Mucosa of rectum (tissue), 2 donors: ENCODE measurements at regions not wholly inside any gene's neighbourhood (a gene's known extent, or its start where the extent isn't known, plus 50 kb on each side); places are given as distances from the start of the nearest gene placed in this dataset.
"Not testable (repeated sequence)": the region's sequence is repeated elsewhere in the genome, so short reads cannot be mapped to it uniquely, and the experiment has no call there.

Source experiments
- H3K27ac ChIP-seq, 2 donors: one replicate each; pipeline ENCODE4 v1.7.0; 2013; ENCODE audit warnings: inconsistent platforms in 2 of 2, low read depth in 2 of 2, low read length in 2 of 2
- H3K27me3 ChIP-seq, 2 donors: one replicate each; pipeline ENCODE4 v1.7.0; 2013; ENCODE audit warnings: low read length in 2 of 2; ENCODE audit not compliant: control insufficient read depth in 2 of 2, insufficient read depth in 2 of 2
- H3K36me3 ChIP-seq, 2 donors: one replicate each; pipeline ENCODE4 v1.7.0; 2013; ENCODE audit warnings: low read length in 2 of 2; ENCODE audit not compliant: control insufficient read depth in 2 of 2, insufficient read depth in 2 of 2
- H3K4me1 ChIP-seq, 2 donors: one replicate each; pipeline ENCODE4 v1.7.0; 2013; ENCODE audit warnings: low read length in 2 of 2, mild to moderate bottlenecking in 1 of 2; ENCODE audit not compliant: control insufficient read depth in 2 of 2, insufficient read depth in 2 of 2
- H3K4me3 ChIP-seq, 2 donors: one replicate each; pipeline ENCODE4 v1.7.0; 2013; ENCODE audit warnings: low read length in 2 of 2
- H3K9ac ChIP-seq, 2 donors: one replicate each; pipeline ENCODE4 v1.7.0; 2013; ENCODE audit warnings: low read length in 2 of 2, low read depth in 1 of 2, mild to moderate bottlenecking in 1 of 2
- H3K9me3 ChIP-seq, 2 donors: one replicate each; pipeline ENCODE4 v1.7.0; 2013; ENCODE audit warnings: low read length in 2 of 2; ENCODE audit not compliant: control insufficient read depth in 2 of 2
- donor health status: healthy.
- donor health status: Normal muscosa, but diverticular disease.

GRCh38 chr2:189231719-189232323, 52.3 kb upstream of the COL5A2 start:
- no peak overlapping the region for H3K27ac ChIP-seq

GRCh38 chr2:189232759-189233406, 53.3 kb upstream of the COL5A2 start:
- Histone ChIP-seq H3K36me3 (no peaks in the 10 kb centered on the region), H3K9me3 (no peaks in the 10 kb centered on the region), H3K27ac (no peak overlapping the region), H3K27me3 (no peaks in the 10 kb centered on the region), H3K4me3 (no peak overlapping the region), H3K9ac (no peak overlapping the region), H3K4me1 (no peaks in the 10 kb centered on the region)

More at GRCh38 chr2:189231719-189232323, 52.3 kb upstream of the COL5A2 start:
- Histone ChIP-seq H3K4me3 (no peak overlapping the region), H3K36me3 (no peaks in the 10 kb centered on the region), H3K4me1 (no peaks in the 10 kb centered on the region), H3K9ac (no peak overlapping the region), H3K27me3 (no peaks in the 10 kb centered on the region), H3K9me3 (no peaks in the 10 kb centered on the region)

- Histone ChIP-seq H3K9me3 (no peaks in the 10 kb centered on the region), H3K27ac (no peak overlapping the region), H3K9ac (no peak overlapping the region), H3K27me3 (no peaks in the 10 kb centered on the region), H3K36me3 (no peaks in the 10 kb centered on the region), H3K4me3 (no peak overlapping the region), H3K4me1 (no peaks in the 10 kb centered on the region)
Measured at GRCh38 chr2:189233527-189233926, 54.0 kb upstream of the COL5A2 start.

GRCh38 chr2:189234991-189235390, 55.4 kb upstream of the COL5A2 start:
- Histone ChIP-seq H3K36me3 (no peaks in the 10 kb centered on the region), H3K4me1 (no peaks in the 10 kb centered on the region), H3K9me3 (no peaks in the 10 kb centered on the region), H3K9ac (no peak overlapping the region), H3K4me3 (no peak overlapping the region), H3K27me3 (no peaks in the 10 kb centered on the region), H3K27ac (no peak overlapping the region)

GRCh38 chr2:189236066-189236465, 56.5 kb upstream of the COL5A2 start:
- no peak overlapping the region for H3K9ac ChIP-seq
- H3K4me3 ChIP-seq: no peak overlapping the region
- H3K4me1 ChIP-seq: no peaks in the 10 kb centered on the region
- no peaks in the 10 kb centered on the region for H3K27me3 ChIP-seq
- no peaks in the 10 kb centered on the region for H3K36me3 ChIP-seq
- no peak overlapping the region for H3K27ac ChIP-seq
- no peaks in the 10 kb centered on the region for H3K9me3 ChIP-seq

GRCh38 chr2:189238903-189239302, 59.3 kb upstream of the COL5A2 start:
- H3K4me3 ChIP-seq: no peak overlapping the region
- H3K27me3 ChIP-seq: no peaks in the 10 kb centered on the region
- no peaks in the 10 kb centered on the region for H3K9me3 ChIP-seq
- no peaks in the 10 kb centered on the region for H3K36me3 ChIP-seq
- no peaks in the 10 kb centered on the region for H3K4me1 ChIP-seq
- H3K9ac ChIP-seq: no peak overlapping the region
- H3K27ac ChIP-seq: no peak overlapping the region

- H3K9me3 ChIP-seq, H3K4me3 ChIP-seq, H3K27ac ChIP-seq, H3K27me3 ChIP-seq, H3K4me1 ChIP-seq, H3K9ac ChIP-seq, H3K36me3 ChIP-seq: not testable (repeated sequence)
Measured at GRCh38 chr2:189243843-189244242, 64.3 kb upstream of the COL5A2 start.

- no peak overlapping the region for H3K9ac ChIP-seq
- no peaks in the 10 kb centered on the region for H3K4me1 ChIP-seq
- no peaks in the 10 kb centered on the region for H3K9me3 ChIP-seq
- H3K36me3 ChIP-seq: no peaks in the 10 kb centered on the region
- H3K27ac ChIP-seq: no peak overlapping the region
- no peak overlapping the region for H3K4me3 ChIP-seq
- H3K27me3 ChIP-seq: no peaks in the 10 kb centered on the region
Measured at GRCh38 chr2:189247276-189247675, 67.7 kb upstream of the COL5A2 start.

GRCh38 chr2:189248141-189248540, 68.6 kb upstream of the COL5A2 start:
- Histone ChIP-seq H3K9ac (no peak overlapping the region), H3K9me3 (no peaks in the 10 kb centered on the region), H3K4me1 (no peaks in the 10 kb centered on the region), H3K4me3 (no peak overlapping the region), H3K36me3 (no peaks in the 10 kb centered on the region), H3K27ac (no peak overlapping the region), H3K27me3 (no peaks in the 10 kb centered on the region)

- Histone ChIP-seq H3K4me3 (no peak overlapping the region), H3K9ac (no peak overlapping the region), H3K9me3 (no peaks in the 10 kb centered on the region), H3K36me3 (no peaks in the 10 kb centered on the region), H3K4me1 (no peaks in the 10 kb centered on the region), H3K27ac (no peak overlapping the region), H3K27me3 (no peaks in the 10 kb centered on the region)
Measured at GRCh38 chr2:189249171-189249570, 69.6 kb upstream of the COL5A2 start.
